ENCODE measurements at regions not wholly inside any gene's neighbourhood (a gene's known extent, or its start where the extent isn't known, plus 50 kb on each side); places are given as distances from the start of the nearest gene placed in this dataset.

DNA sequence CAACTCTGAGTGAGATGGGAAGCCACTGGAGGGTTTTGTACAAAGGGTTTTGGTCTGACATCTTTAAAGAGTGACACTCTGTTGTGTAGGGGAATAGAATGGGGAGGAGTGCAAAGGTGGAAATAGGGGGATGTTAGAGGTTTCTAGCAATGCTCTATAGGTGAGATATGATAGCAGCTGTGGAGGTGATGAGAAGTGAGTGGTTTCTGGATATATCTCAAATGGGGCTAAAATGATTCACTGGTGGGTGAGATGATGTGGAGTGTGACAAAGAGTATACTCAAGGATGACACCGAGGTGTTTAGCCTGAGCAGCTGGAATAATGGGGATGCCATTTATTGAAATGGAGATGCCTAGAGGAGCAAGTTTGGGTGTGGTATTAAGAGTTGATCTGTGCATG lies 426.4 kb downstream of the PCNX1 start:
- Histone ChIP-seq H3K9me2 (ENCODE audit: insufficient read depth, low read length) (no peaks in the 10 kb centered on the region), H3K4me1 (ENCODE audit: insufficient read depth, low read length, poor library complexity, severe bottlenecking) (peaks cover 10% of the 10 kb centered on the region), H3K79me2 (ENCODE audit: insufficient read depth, low read depth, low read length) (peaks cover 76% of the 10 kb centered on the region), H3K9me3 (ENCODE audit: low read length) (0 out of 2 replicates have a peak, but pooled peaks cover 2% of the 10 kb centered on the region), H2AFZ (ENCODE audit: low read length) (no peak overlapping the region), H3K4me3 (ENCODE audit: low read depth, low read length, poor library complexity, severe bottlenecking) (no peak overlapping the region), H3K27ac (ENCODE audit: low read depth, low read length, poor library complexity, severe bottlenecking) (no peak overlapping the region), H3K36me3 (ENCODE audit: insufficient read depth, low read length) (peaks cover 44% of the 10 kb centered on the region), H4K20me1 (ENCODE audit: insufficient read depth, low read length) (no peaks in the 10 kb centered on the region), H3K4me2 (ENCODE audit: low read length) (no peak overlapping the region)
- no peak for DNase-seq (ENCODE audit: low spot score)
- no TSS peak for BruUV-seq (replicated peaks)
- ChIA-PET CTCF (ENCODE audit: unreplicated experiment) (no interaction called here), POLR2A (interaction anchor here (1.3 kb wide), 1 partner anchor 9 kb away, joined by 3 read pairs; no protein-coding TSS in a partner anchor)
- TF ChIP-seq, protein P1, sequence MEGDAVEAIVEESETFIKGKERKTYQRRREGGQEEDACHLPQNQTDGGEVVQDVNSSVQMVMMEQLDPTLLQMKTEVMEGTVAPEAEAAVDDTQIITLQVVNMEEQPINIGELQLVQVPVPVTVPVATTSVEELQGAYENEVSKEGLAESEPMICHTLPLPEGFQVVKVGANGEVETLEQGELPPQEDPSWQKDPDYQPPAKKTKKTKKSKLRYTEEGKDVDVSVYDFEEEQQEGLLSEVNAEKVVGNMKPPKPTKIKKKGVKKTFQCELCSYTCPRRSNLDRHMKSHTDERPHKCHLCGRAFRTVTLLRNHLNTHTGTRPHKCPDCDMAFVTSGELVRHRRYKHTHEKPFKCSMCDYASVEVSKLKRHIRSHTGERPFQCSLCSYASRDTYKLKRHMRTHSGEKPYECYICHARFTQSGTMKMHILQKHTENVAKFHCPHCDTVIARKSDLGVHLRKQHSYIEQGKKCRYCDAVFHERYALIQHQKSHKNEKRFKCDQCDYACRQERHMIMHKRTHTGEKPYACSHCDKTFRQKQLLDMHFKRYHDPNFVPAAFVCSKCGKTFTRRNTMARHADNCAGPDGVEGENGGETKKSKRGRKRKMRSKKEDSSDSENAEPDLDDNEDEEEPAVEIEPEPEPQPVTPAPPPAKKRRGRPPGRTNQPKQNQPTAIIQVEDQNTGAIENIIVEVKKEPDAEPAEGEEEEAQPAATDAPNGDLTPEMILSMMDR (conservative IDR thresholded peaks at IDR 0.05; ENCODE audit: low read length), result no peak
- no peak for TF ChIP-seq EZH2phosphoT487 (IDR thresholded peaks at IDR 0.05; ENCODE audit: borderline replicate concordance, low read depth, low read length)
- intact Hi-C loops (cut with micrococcal nuclease; ENCODE audit: unreplicated experiment), result no loop called here

DNA sequence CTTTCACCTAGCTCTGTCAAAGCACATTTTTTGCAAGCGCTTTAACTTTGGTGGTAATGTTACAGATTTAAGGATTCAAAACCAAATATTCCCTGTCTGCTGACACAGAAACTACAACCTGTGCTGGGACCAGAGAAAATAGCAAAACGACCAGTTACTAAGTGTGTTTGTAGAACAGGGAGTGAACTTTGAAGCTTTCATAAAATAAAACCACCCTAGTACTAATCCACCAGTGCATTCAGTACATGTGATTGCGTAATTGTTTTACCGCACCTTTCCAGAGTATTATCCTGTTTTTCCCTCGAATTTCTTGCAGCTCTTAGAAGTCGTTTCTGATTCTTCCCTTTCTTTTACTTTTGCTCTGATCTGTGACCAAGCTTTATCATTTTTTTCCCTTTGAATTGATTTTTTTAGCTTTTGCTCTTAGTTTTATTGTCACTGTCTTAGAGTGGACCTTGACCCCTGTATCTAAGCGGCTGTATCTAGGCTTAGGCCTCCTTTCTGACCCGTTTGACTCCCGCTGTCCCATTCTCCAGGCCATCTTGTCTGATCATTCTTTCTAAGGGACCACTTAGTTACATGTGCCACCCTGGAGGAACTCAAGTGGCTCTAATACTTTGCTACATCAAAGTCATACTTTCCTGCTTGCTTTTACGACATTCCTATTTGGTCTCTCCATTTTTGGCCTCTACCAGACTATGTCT lies 429.4 kb downstream of the PCNX1 start:
- Histone ChIP-seq H3K27ac (ENCODE audit: low read depth, low read length, poor library complexity, severe bottlenecking) (no peak overlapping the region), H3K4me3 (ENCODE audit: low read depth, low read length, poor library complexity, severe bottlenecking) (no peak overlapping the region), H2AFZ (ENCODE audit: low read length) (no peak overlapping the region), H4K20me1 (ENCODE audit: insufficient read depth, low read length) (no peaks in the 10 kb centered on the region), H3K9me3 (ENCODE audit: low read length) (no peaks in the 10 kb centered on the region), H3K4me2 (ENCODE audit: low read length) (no peak overlapping the region), H3K9me2 (ENCODE audit: insufficient read depth, low read length) (no peaks in the 10 kb centered on the region), H3K4me1 (ENCODE audit: insufficient read depth, low read length, poor library complexity, severe bottlenecking) (peaks cover 3% of the 10 kb centered on the region), H3K79me2 (ENCODE audit: insufficient read depth, low read depth, low read length) (peaks cover 54% of the 10 kb centered on the region; the same call in 1 of the 2 replicates), H3K36me3 (ENCODE audit: insufficient read depth, low read length) (peaks cover 28% of the 10 kb centered on the region)
- BruUV-seq (replicated peaks), result no TSS peak
- TF ChIP-seq EZH2phosphoT487 (IDR thresholded peaks at IDR 0.05; ENCODE audit: borderline replicate concordance, low read depth, low read length), result no peak
- TF ChIP-seq, protein P1 (conservative IDR thresholded peaks at IDR 0.05; ENCODE audit: low read length), result no peak
- intact Hi-C loops (cut with micrococcal nuclease; ENCODE audit: unreplicated experiment), result no loop called here
- POLR2A ChIA-PET, result no interaction called here
- DNase-seq (ENCODE audit: low spot score), result no peak
- CTCF ChIA-PET (ENCODE audit: unreplicated experiment), result no interaction called here

DNA sequence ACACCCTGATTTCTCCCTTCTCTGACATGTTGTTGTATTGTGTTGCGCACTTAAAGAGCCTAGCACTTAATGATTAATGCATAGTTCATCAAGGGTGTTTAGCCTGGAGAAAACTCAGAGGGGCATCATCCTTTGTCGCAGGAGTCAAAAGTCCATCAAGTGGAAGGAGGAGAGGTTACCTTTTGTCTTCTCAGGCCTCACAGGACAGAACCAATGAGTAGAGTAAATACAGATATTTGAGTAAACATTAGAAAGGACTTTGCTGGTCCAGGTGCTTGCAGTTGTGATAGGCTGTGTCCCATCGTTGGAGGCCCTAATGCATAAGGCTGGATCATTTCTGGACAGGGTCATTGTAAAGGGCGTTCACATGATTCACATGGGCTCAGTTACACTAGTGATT lies 430.9 kb downstream of the PCNX1 start:
- H3K4me2 ChIP-seq (ENCODE audit: low read length), result no peak overlapping the region
- ChIA-PET POLR2A (no interaction called here), CTCF (ENCODE audit: unreplicated experiment) (no interaction called here)
- peaks cover 25% of the 10 kb centered on the region for H3K36me3 ChIP-seq (ENCODE audit: insufficient read depth, low read length)
- no peaks in the 10 kb centered on the region for H3K9me3 ChIP-seq (ENCODE audit: low read length)
- H3K9me2 ChIP-seq (ENCODE audit: insufficient read depth, low read length), result no peaks in the 10 kb centered on the region
- no peaks in the 10 kb centered on the region for H3K4me1 ChIP-seq (ENCODE audit: insufficient read depth, low read length, poor library complexity, severe bottlenecking)
- H3K4me3 ChIP-seq (ENCODE audit: low read depth, low read length, poor library complexity, severe bottlenecking), result no peak overlapping the region
- no peak overlapping the region for H3K27ac ChIP-seq (ENCODE audit: low read depth, low read length, poor library complexity, severe bottlenecking)
- no TSS peak for BruUV-seq (replicated peaks)
- H3K79me2 ChIP-seq (ENCODE audit: insufficient read depth, low read depth, low read length), result peaks cover 46% of the 10 kb centered on the region; the same call in 1 of the 2 replicates
- no peak overlapping the region for H2AFZ ChIP-seq (ENCODE audit: low read length)
- H4K20me1 ChIP-seq (ENCODE audit: insufficient read depth, low read length), result 0 out of 2 replicates have a peak, but pooled peaks cover 7% of the 10 kb centered on the region
- DNase-seq (ENCODE audit: low spot score), result no peak
- TF ChIP-seq, protein P1 (conservative IDR thresholded peaks at IDR 0.05; ENCODE audit: low read length), result no peak
- TF ChIP-seq EZH2phosphoT487 (IDR thresholded peaks at IDR 0.05; ENCODE audit: borderline replicate concordance, low read depth, low read length), result no peak
- intact Hi-C loops (cut with micrococcal nuclease; ENCODE audit: unreplicated experiment), result no loop called here
